ENCODE measurements at regions not wholly inside any gene's neighbourhood (a gene's known extent, or its start where the extent isn't known, plus 50 kb on each side); places are given as distances from the start of the nearest gene placed in this dataset.

DNA sequence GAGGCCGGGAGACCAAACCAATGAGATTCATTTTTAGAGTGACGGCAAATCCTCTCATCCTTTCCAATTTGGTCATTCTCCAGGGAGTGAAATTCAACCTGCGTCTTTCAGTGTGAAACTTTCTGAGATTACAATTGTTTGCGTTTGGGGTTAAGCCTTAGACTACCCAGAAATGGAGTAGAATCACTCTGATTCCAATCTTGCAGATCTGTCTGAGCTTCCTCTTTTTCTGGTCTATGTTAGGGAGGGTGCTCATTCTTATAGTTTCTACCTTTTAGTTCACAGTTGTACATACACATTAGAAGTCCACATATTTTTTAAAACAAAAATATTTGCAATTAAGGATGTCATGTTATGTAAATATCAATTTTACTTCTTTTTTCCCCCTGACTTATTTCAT, 183.0 kb upstream of the PHACTR1 start:
- Histone ChIP-seq H3K36me3 (replicated peaks; ENCODE audit: low read depth, low read length) (no peaks in the 10 kb centered on the region), H2AFZ (ENCODE audit: low read depth, low read length) (no peak overlapping the region), H3K27me3 (ENCODE audit: low read depth, low read length) (no peaks in the 10 kb centered on the region)

GRCh38 chr6:12534069-12534853, 182.3 kb upstream of the PHACTR1 start:
- H3K9ac ChIP-seq (ENCODE audit: low read length): no peak overlapping the region
- H4K20me1 ChIP-seq (ENCODE audit: insufficient read depth, low read length): no peaks in the 10 kb centered on the region
- H3K79me2 ChIP-seq (ENCODE audit: low read length): no peaks in the 10 kb centered on the region
- no peaks in the 10 kb centered on the region for H3K4me1 ChIP-seq (ENCODE audit: low read length)
- H3K27ac ChIP-seq (ENCODE audit: low read length): no peak overlapping the region
- no peak overlapping the region for H2AFZ ChIP-seq (ENCODE audit: low read depth, low read length)
- TF ChIP-seq, protein P1, sequence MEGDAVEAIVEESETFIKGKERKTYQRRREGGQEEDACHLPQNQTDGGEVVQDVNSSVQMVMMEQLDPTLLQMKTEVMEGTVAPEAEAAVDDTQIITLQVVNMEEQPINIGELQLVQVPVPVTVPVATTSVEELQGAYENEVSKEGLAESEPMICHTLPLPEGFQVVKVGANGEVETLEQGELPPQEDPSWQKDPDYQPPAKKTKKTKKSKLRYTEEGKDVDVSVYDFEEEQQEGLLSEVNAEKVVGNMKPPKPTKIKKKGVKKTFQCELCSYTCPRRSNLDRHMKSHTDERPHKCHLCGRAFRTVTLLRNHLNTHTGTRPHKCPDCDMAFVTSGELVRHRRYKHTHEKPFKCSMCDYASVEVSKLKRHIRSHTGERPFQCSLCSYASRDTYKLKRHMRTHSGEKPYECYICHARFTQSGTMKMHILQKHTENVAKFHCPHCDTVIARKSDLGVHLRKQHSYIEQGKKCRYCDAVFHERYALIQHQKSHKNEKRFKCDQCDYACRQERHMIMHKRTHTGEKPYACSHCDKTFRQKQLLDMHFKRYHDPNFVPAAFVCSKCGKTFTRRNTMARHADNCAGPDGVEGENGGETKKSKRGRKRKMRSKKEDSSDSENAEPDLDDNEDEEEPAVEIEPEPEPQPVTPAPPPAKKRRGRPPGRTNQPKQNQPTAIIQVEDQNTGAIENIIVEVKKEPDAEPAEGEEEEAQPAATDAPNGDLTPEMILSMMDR (IDR thresholded peaks at IDR 0.05; ENCODE audit: low read depth, low read length): no peak
- TF ChIP-seq EZH2phosphoT487 (IDR thresholded peaks at IDR 0.05; ENCODE audit: low read depth): no peak
- H3K9me3 ChIP-seq (ENCODE audit: insufficient read depth, low read length): no peaks in the 10 kb centered on the region
- H3K27me3 ChIP-seq (ENCODE audit: low read depth, low read length): no peaks in the 10 kb centered on the region
- no peak overlapping the region for H3K4me2 ChIP-seq (ENCODE audit: low read length)
- no peaks in the 10 kb centered on the region for H3K36me3 ChIP-seq (replicated peaks; ENCODE audit: low read depth, low read length)
- no peak overlapping the region for H3K4me3 ChIP-seq (ENCODE audit: low read length)

More for the DNA sequence above, 183.0 kb upstream of the PHACTR1 start:
- Histone ChIP-seq H3K9ac (ENCODE audit: low read length) (no peak overlapping the region), H3K4me2 (ENCODE audit: low read length) (no peak overlapping the region), H3K4me1 (ENCODE audit: low read length) (no peaks in the 10 kb centered on the region), H3K9me3 (ENCODE audit: insufficient read depth, low read length) (no peaks in the 10 kb centered on the region), H3K79me2 (ENCODE audit: low read length) (no peaks in the 10 kb centered on the region), H3K27ac (ENCODE audit: low read length) (no peak overlapping the region), H4K20me1 (ENCODE audit: insufficient read depth, low read length) (no peaks in the 10 kb centered on the region), H3K4me3 (ENCODE audit: low read length) (no peak overlapping the region)
- TF ChIP-seq, protein P1 (IDR thresholded peaks at IDR 0.05; ENCODE audit: low read depth, low read length): no peak
- TF ChIP-seq EZH2phosphoT487 (IDR thresholded peaks at IDR 0.05; ENCODE audit: low read depth): no peak

GRCh38 chr6:12535586-12536314, 180.8 kb upstream of the PHACTR1 start:
- Histone ChIP-seq H4K20me1 (ENCODE audit: insufficient read depth, low read length) (no peaks in the 10 kb centered on the region), H3K36me3 (replicated peaks; ENCODE audit: low read depth, low read length) (no peaks in the 10 kb centered on the region), H2AFZ (ENCODE audit: low read depth, low read length) (no peak overlapping the region), H3K9ac (ENCODE audit: low read length) (no peak overlapping the region), H3K27ac (ENCODE audit: low read length) (no peak overlapping the region), H3K79me2 (ENCODE audit: low read length) (no peaks in the 10 kb centered on the region), H3K4me2 (ENCODE audit: low read length) (no peak overlapping the region), H3K4me1 (ENCODE audit: low read length) (no peaks in the 10 kb centered on the region), H3K9me3 (ENCODE audit: insufficient read depth, low read length) (no peaks in the 10 kb centered on the region), H3K27me3 (ENCODE audit: low read depth, low read length) (no peaks in the 10 kb centered on the region), H3K4me3 (ENCODE audit: low read length) (no peak overlapping the region)
- TF ChIP-seq, protein P1 (IDR thresholded peaks at IDR 0.05; ENCODE audit: low read depth, low read length): no peak
- TF ChIP-seq EZH2phosphoT487 (IDR thresholded peaks at IDR 0.05; ENCODE audit: low read depth): no peak

GRCh38 chr6:12536416-12536815, 180.2 kb upstream of the PHACTR1 start:
- no peaks in the 10 kb centered on the region for H4K20me1 ChIP-seq (ENCODE audit: insufficient read depth, low read length)
- H3K4me1 ChIP-seq (ENCODE audit: low read length): no peaks in the 10 kb centered on the region
- TF ChIP-seq EZH2phosphoT487 (IDR thresholded peaks at IDR 0.05; ENCODE audit: low read depth): no peak
- TF ChIP-seq, protein P1 (IDR thresholded peaks at IDR 0.05; ENCODE audit: low read depth, low read length): no peak
- no peaks in the 10 kb centered on the region for H3K9me3 ChIP-seq (ENCODE audit: insufficient read depth, low read length)
- H3K79me2 ChIP-seq (ENCODE audit: low read length): no peaks in the 10 kb centered on the region
- no peak overlapping the region for H2AFZ ChIP-seq (ENCODE audit: low read depth, low read length)
- no peaks in the 10 kb centered on the region for H3K36me3 ChIP-seq (replicated peaks; ENCODE audit: low read depth, low read length)
- no peak overlapping the region for H3K4me2 ChIP-seq (ENCODE audit: low read length)
- no peak overlapping the region for H3K4me3 ChIP-seq (ENCODE audit: low read length)
- H3K27ac ChIP-seq (ENCODE audit: low read length): no peak overlapping the region
- H3K27me3 ChIP-seq (ENCODE audit: low read depth, low read length): no peaks in the 10 kb centered on the region
- H3K9ac ChIP-seq (ENCODE audit: low read length): no peak overlapping the region
